ENCODE measurements at regions not wholly inside any gene's neighbourhood (a gene's known extent, or its start where the extent isn't known, plus 50 kb on each side); places are given as distances from the start of the nearest gene placed in this dataset.

DNA sequence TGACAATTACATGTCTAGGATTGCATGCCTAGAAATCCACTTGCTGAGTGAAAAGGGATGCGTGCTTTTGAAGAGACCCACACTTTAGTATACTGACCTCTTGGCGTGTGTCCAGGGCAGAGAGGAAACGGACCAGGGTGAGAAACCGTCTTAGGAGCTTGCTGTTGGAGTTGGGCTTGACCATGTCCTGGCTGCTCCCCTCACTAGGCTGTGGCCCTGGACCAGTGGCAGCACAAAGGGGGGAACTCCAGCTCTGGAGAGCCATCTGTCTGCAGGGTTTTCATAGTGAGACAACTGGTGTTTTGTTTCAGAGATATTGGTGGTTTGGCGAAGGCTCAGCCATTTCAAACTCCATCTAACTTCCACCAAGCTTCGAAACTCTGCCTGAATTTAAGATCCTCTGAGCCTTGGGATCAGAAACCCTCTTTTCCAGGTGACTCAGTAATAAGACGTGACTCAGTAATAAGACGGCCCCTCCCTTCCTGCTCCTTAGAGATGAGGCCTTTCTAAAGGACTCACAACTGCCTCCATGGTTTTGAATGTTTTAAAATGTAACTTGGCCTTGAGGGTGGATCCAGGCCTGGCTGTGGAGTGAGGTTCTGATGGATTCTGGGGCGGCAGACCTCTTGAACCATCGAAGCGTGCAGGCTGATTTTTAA, 165.8 kb downstream of the MELK start:
- Mint-ChIP-seq H3K9me3 (ENCODE audit: unreplicated experiment) (no peaks in the 10 kb centered on the region), H3K27me3 (ENCODE audit: insufficient read depth, unreplicated experiment) (peaks cover 15% of the 10 kb centered on the region), H3K27ac (ENCODE audit: unreplicated experiment) (no peak overlapping the region), H3K4me3 (ENCODE audit: unreplicated experiment) (no peak overlapping the region), H3K4me1 (ENCODE audit: low read depth, unreplicated experiment) (no peaks in the 10 kb centered on the region), H3K36me3 (ENCODE audit: insufficient read depth, unreplicated experiment) (no peaks in the 10 kb centered on the region)
- intact Hi-C loops (cut with micrococcal nuclease; ENCODE audit: unreplicated experiment), result no loop called here
- no peaks in the 10 kb centered on the region for H3K36me3 ChIP-seq (ENCODE audit: control insufficient read depth, insufficient read depth, low read length)
- ChIA-PET POLR2A (no interaction called here), CTCF (no interaction called here)
- BruUV-seq (replicated peaks), result no TSS peak
- no peaks in the 10 kb centered on the region for H3K9me3 ChIP-seq
- TF ChIP-seq, protein P1, sequence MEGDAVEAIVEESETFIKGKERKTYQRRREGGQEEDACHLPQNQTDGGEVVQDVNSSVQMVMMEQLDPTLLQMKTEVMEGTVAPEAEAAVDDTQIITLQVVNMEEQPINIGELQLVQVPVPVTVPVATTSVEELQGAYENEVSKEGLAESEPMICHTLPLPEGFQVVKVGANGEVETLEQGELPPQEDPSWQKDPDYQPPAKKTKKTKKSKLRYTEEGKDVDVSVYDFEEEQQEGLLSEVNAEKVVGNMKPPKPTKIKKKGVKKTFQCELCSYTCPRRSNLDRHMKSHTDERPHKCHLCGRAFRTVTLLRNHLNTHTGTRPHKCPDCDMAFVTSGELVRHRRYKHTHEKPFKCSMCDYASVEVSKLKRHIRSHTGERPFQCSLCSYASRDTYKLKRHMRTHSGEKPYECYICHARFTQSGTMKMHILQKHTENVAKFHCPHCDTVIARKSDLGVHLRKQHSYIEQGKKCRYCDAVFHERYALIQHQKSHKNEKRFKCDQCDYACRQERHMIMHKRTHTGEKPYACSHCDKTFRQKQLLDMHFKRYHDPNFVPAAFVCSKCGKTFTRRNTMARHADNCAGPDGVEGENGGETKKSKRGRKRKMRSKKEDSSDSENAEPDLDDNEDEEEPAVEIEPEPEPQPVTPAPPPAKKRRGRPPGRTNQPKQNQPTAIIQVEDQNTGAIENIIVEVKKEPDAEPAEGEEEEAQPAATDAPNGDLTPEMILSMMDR (IDR thresholded peaks at IDR 0.05; ENCODE audit: insufficient read depth in 1 of 2, low read depth in 1 of 2, low read length in 1 of 2, severe bottlenecking in 1 of 2, unreplicated experiment in 1 of 2), result no peak
- H3K27me3 ChIP-seq (replicated peaks; ENCODE audit: control insufficient read depth, insufficient read depth, low read length), result no peaks in the 10 kb centered on the region; the same call in none of the 2 replicates
- no peak for DNase-seq
- H3K4me3 ChIP-seq (ENCODE audit: low read depth, low read length), result no peak overlapping the region
- no peaks in the 10 kb centered on the region for H3K4me1 ChIP-seq

DNA sequence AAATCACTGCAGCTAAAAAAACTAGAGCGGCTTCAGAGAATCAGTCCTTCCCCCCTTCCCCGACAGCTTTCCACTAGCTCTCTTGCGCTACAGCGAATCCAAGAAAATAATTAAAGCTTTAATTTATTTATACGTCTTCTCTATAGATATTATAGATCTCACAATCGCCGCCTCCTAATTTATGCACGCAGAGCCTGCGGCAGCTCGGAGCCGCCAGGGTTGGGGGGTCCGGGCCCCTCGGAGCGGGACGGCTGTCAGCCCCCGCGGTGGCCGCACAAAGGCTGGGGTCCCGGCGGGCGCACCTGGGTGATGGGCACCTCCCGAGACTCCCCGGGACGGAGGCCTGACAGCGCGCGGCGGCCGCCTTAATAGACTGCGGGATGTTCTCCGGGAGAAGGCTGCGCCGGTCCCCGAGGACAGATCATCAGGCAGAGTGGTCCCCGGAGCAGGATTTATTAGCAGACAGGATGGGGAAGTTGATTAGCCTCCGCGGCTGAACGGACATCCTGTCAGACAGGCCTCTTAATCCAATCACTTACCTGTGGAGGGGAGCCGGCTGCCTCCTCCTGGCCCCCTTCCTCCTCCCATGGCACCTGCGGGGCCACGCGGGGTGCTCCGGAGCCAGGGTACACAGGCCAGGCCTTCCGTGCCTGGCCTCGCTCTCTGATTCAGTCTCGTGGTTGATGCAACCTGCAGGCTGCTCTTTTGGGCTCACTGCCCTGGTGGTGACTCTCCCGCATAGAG, 166.8 kb downstream of the MELK start:
- TF ChIP-seq, protein P1 (IDR thresholded peaks at IDR 0.05; ENCODE audit: insufficient read depth in 1 of 2, low read depth in 1 of 2, low read length in 1 of 2, severe bottlenecking in 1 of 2, unreplicated experiment in 1 of 2), result no peak
- no peaks in the 10 kb centered on the region; the same call in none of the 2 replicates for H3K27me3 ChIP-seq (replicated peaks; ENCODE audit: control insufficient read depth, insufficient read depth, low read length)
- no peak overlapping the region for H3K4me3 Mint-ChIP-seq (ENCODE audit: unreplicated experiment)
- H3K4me1 Mint-ChIP-seq (ENCODE audit: low read depth, unreplicated experiment), result no peaks in the 10 kb centered on the region
- POLR2A ChIA-PET, result no interaction called here
- no peaks in the 10 kb centered on the region for H3K4me1 ChIP-seq
- no peak overlapping the region for H3K4me3 ChIP-seq (ENCODE audit: low read depth, low read length)
- CTCF ChIA-PET, result no interaction called here
- no peak overlapping the region for H3K27ac Mint-ChIP-seq (ENCODE audit: unreplicated experiment)
- H3K9me3 ChIP-seq, result no peaks in the 10 kb centered on the region
- no peaks in the 10 kb centered on the region for H3K36me3 Mint-ChIP-seq (ENCODE audit: insufficient read depth, unreplicated experiment)
- peaks cover 18% of the 10 kb centered on the region for H3K27me3 Mint-ChIP-seq (ENCODE audit: insufficient read depth, unreplicated experiment)
- intact Hi-C loops (cut with micrococcal nuclease; ENCODE audit: unreplicated experiment), result no loop called here
- no peak for DNase-seq
- no TSS peak for BruUV-seq (replicated peaks)
- H3K36me3 ChIP-seq (ENCODE audit: control insufficient read depth, insufficient read depth, low read length), result no peaks in the 10 kb centered on the region
- H3K9me3 Mint-ChIP-seq (ENCODE audit: unreplicated experiment), result no peaks in the 10 kb centered on the region

DNA sequence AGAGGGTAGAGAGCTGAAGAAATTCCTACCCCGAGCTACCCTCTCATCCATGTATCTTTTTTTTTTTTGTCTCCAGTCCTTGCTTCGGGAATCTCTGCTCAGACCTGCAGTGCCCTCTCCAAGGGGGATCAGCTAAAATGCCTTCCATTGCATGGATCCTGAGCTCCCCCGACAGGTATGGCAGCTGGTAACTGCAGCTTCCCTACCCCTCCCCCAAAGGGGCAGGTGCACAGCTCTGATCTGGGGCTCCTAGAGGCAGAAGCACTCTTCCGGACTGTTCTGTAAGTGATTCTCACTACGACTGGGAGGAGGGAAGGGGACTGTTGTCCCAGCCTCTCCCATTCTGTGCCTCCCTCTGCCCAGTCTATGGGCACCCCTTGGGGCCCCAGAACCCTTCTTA, 169.6 kb downstream of the MELK start:
- Mint-ChIP-seq H3K4me1 (ENCODE audit: low read depth, unreplicated experiment) (no peaks in the 10 kb centered on the region), H3K27ac (ENCODE audit: unreplicated experiment) (no peak overlapping the region)
- CTCF ChIA-PET, result interaction anchor here (0.7 kb wide), 1 partner anchor 10 kb away, joined by 3 read pairs; no protein-coding TSS in a partner anchor

More for the DNA sequence above, 169.6 kb downstream of the MELK start:
- no peaks in the 10 kb centered on the region; the same call in none of the 2 replicates for H3K27me3 ChIP-seq (replicated peaks; ENCODE audit: control insufficient read depth, insufficient read depth, low read length)
- peaks cover 24% of the 10 kb centered on the region for H3K27me3 Mint-ChIP-seq (ENCODE audit: insufficient read depth, unreplicated experiment)
- DNase-seq, result no peak
- no peaks in the 10 kb centered on the region for H3K36me3 ChIP-seq (ENCODE audit: control insufficient read depth, insufficient read depth, low read length)
- no TSS peak for BruUV-seq (replicated peaks)
- TF ChIP-seq, protein P1 (IDR thresholded peaks at IDR 0.05; ENCODE audit: insufficient read depth in 1 of 2, low read depth in 1 of 2, low read length in 1 of 2, severe bottlenecking in 1 of 2, unreplicated experiment in 1 of 2), result no peak
- no peak overlapping the region for H3K4me3 Mint-ChIP-seq (ENCODE audit: unreplicated experiment)
- H3K9me3 ChIP-seq, result no peaks in the 10 kb centered on the region
- intact Hi-C loops (cut with micrococcal nuclease; ENCODE audit: unreplicated experiment), result no loop called here
- no peaks in the 10 kb centered on the region for H3K9me3 Mint-ChIP-seq (ENCODE audit: unreplicated experiment)
- POLR2A ChIA-PET, result no interaction called here
- H3K36me3 Mint-ChIP-seq (ENCODE audit: insufficient read depth, unreplicated experiment), result no peaks in the 10 kb centered on the region
- no peaks in the 10 kb centered on the region for H3K4me1 ChIP-seq
- no peak overlapping the region for H3K4me3 ChIP-seq (ENCODE audit: low read depth, low read length)

All from Caco-2 (cell line).